SK-N-SH treated with all-trans-retinoic acid at 6 μM for 48 hours (cell line): ENCODE measurements at regions not wholly inside any gene's neighbourhood (a gene's known extent, or its start where the extent isn't known, plus 50 kb on each side); places are given as distances from the start of the nearest gene placed in this dataset.

ENCODE experiments used
- ATAC-seq: fragments of 200-7000 bp; cut with Tn5 transposase; 3 replicates; pipeline ENCODE4 v1.9.1; 2020; ENCODE audit warnings: mild to moderate bottlenecking, moderate library complexity
- ARNTL ChIP-seq: fragments of 450-650 bp; formaldehyde crosslinking; IDR thresholded peaks from 2 replicates; pipeline ENCODE4 v1.5.0; 2020; ENCODE audit warnings: low read depth, mild to moderate bottlenecking, moderate library complexity, borderline replicate concordance
- BACH2 ChIP-seq: fragments of 250-450 bp; sonication (Bioruptor Pico); IDR thresholded peaks from 2 replicates; pipeline ENCODE4 v1.9.0; 2021; ENCODE audit warnings: mild to moderate bottlenecking, borderline replicate concordance
- CREB5 ChIP-seq: fragments of 250-450 bp; sonication (Bioruptor Pico); IDR thresholded peaks from 2 replicates; pipeline ENCODE4 v1.5.1; 2020; ENCODE audit warnings: low read depth, mild to moderate bottlenecking, moderate library complexity
- CSDC2 ChIP-seq: fragments of 250-450 bp; sonication (Bioruptor Pico); IDR thresholded peaks from 2 replicates; pipeline ENCODE4 v1.5.0; 2020; ENCODE audit warnings: mild to moderate bottlenecking, moderate library complexity
- CSRNP3 ChIP-seq: fragments of 250-450 bp; sonication (Bioruptor Pico); IDR thresholded peaks from 2 replicates; pipeline ENCODE4 v1.5.1; 2021; ENCODE audit warnings: mild to moderate bottlenecking, moderate library complexity
- ESRRG ChIP-seq: fragments of 250-450 bp; sonication (Bioruptor Pico); IDR thresholded peaks from 2 replicates; pipeline ENCODE4 v1.6.1; 2021; ENCODE audit warnings: mild to moderate bottlenecking
- GLIS3 ChIP-seq: fragments of 250-450 bp; sonication (Bioruptor Pico); IDR thresholded peaks from 2 replicates; pipeline ENCODE4 v1.5.0; 2020; ENCODE audit warnings: mild to moderate bottlenecking, moderate library complexity
- OSR1 ChIP-seq: fragments of 250-450 bp; sonication (Bioruptor Pico); IDR thresholded peaks from 2 replicates; pipeline ENCODE4 v1.8.0; 2022; ENCODE audit warnings: moderate library complexity, mild to moderate bottlenecking, inconsistent platforms
- PATZ1 ChIP-seq: fragments of 250-450 bp; sonication (Bioruptor Pico); IDR thresholded peaks from 2 replicates; pipeline ENCODE4 v1.8.0; 2020; ENCODE audit warnings: mild to moderate bottlenecking, moderate library complexity, borderline replicate concordance
- POU6F1 ChIP-seq: fragments of 250-450 bp; sonication (Bioruptor Pico); IDR thresholded peaks from 2 replicates; pipeline ENCODE4 v1.8.0; 2021; ENCODE audit warnings: low read depth, mild to moderate bottlenecking, moderate library complexity, borderline replicate concordance
- PPARA ChIP-seq: fragments of 250-450 bp; sonication (Bioruptor Pico); IDR thresholded peaks from 2 replicates; pipeline ENCODE4 v1.5.0; 2020; ENCODE audit warnings: mild to moderate bottlenecking, borderline replicate concordance
- RARB ChIP-seq: fragments of 250-450 bp; sonication (Bioruptor Pico); IDR thresholded peaks from 2 replicates; pipeline ENCODE4 v1.8.0; 2021; ENCODE audit warnings: mild to moderate bottlenecking, moderate library complexity
- SNAI2 ChIP-seq: fragments of 250-450 bp; sonication (Bioruptor Pico); IDR thresholded peaks from 2 replicates; pipeline ENCODE4 v1.5.0; 2020; ENCODE audit warnings: mild to moderate bottlenecking, moderate library complexity
- TCF4 ChIP-seq: fragments of 250-450 bp; sonication (Bioruptor Pico); IDR thresholded peaks from 2 replicates; pipeline ENCODE4 v1.8.0; 2021; ENCODE audit warnings: mild to moderate bottlenecking, moderate library complexity, borderline replicate concordance
- TOX ChIP-seq: fragments of 250-450 bp; sonication (Bioruptor Pico); IDR thresholded peaks from 2 replicates; pipeline ENCODE4 v1.8.0; 2021; ENCODE audit warnings: mild to moderate bottlenecking, moderate library complexity, borderline replicate concordance
- TSHZ2 ChIP-seq: fragments of 250-450 bp; sonication (Bioruptor Pico); IDR thresholded peaks from 2 replicates; pipeline ENCODE4 v1.5.0; 2020; ENCODE audit warnings: mild to moderate bottlenecking, moderate library complexity
- ZC3H10 ChIP-seq: fragments of 250-450 bp; sonication (Bioruptor Pico); IDR thresholded peaks from 2 replicates; pipeline ENCODE4 v1.5.1; 2021; ENCODE audit warnings: mild to moderate bottlenecking, moderate library complexity
- ZFP3 ChIP-seq: fragments of 250-450 bp; sonication (Bioruptor Pico); IDR thresholded peaks from 2 replicates; pipeline ENCODE4 v1.5.0; 2020; ENCODE audit warnings: mild to moderate bottlenecking, moderate library complexity
- ZFP30 ChIP-seq: fragments of 450-650 bp; formaldehyde crosslinking; IDR thresholded peaks from 2 replicates; pipeline ENCODE4 v1.5.0; 2022; ENCODE audit warnings: mild to moderate bottlenecking, moderate library complexity
- ZNF565 ChIP-seq: fragments of 450-650 bp; formaldehyde crosslinking; conservative IDR thresholded peaks from 2 replicates; pipeline ENCODE4 v1.5.0; 2020; ENCODE audit warnings: low read depth, mild to moderate bottlenecking, moderate library complexity
- ZNF70 ChIP-seq: fragments of 450-650 bp; formaldehyde crosslinking; IDR thresholded peaks from 2 replicates; pipeline ENCODE4 v1.5.0; 2020; ENCODE audit warnings: mild to moderate bottlenecking, moderate library complexity
- ZNF8 ChIP-seq: fragments of 450-650 bp; formaldehyde crosslinking; IDR thresholded peaks from 2 replicates; pipeline ENCODE4 v1.5.0; 2020; ENCODE audit warnings: mild to moderate bottlenecking, moderate library complexity

- no peak for ATAC-seq
Observed at GRCh38 chr20:22348010-22348409, 236.4 kb downstream of the FOXA2 start.

GRCh38 chr20:22346716-22347115 is 237.7 kb downstream of the FOXA2 start:
- ATAC-seq: no peak
- TF ChIP-seq ESRRG (CRISPR knock-in tag) (no peak), ARNTL (CRISPR knock-in tag) (no peak), OSR1 (CRISPR knock-in tag) (no peak), SNAI2 (no peak), TSHZ2 (CRISPR knock-in tag) (no peak), ZFP30 (no peak), CSRNP3 (no peak), ZNF8 (CRISPR knock-in tag) (no peak), RARB (CRISPR knock-in tag) (no peak), CREB5 (CRISPR knock-in tag) (no peak), ZNF565 (CRISPR knock-in tag) (no peak), TCF4 (no peak), ZC3H10 (CRISPR knock-in tag) (no peak), ZFP3 (CRISPR knock-in tag) (no peak), GLIS3 (CRISPR knock-in tag) (no peak), ZNF70 (CRISPR knock-in tag) (no peak), TOX (CRISPR knock-in tag) (no peak), PATZ1 (CRISPR knock-in tag) (no peak)
- TF ChIP-seq, all 23 proteins: peak for 0

More at GRCh38 chr20:22348010-22348409, 236.4 kb downstream of the FOXA2 start:
- TF ChIP-seq ESRRG (CRISPR knock-in tag): no peak
- TF ChIP-seq SNAI2: no peak
- no peak for TF ChIP-seq ZFP3 (CRISPR knock-in tag)
- TF ChIP-seq ZFP30: no peak

GRCh38 chr20:22343612-22344011 is 240.8 kb downstream of the FOXA2 start:
- no peak for TF ChIP-seq PPARA (CRISPR knock-in tag)
- no peak for TF ChIP-seq RARB (CRISPR knock-in tag)
- no peak for TF ChIP-seq PATZ1 (CRISPR knock-in tag)
- no peak for ATAC-seq

GRCh38 chr20:22342410-22342809 is 242.0 kb downstream of the FOXA2 start:
- TF ChIP-seq ZNF565 (CRISPR knock-in tag) (no peak), CSDC2 (CRISPR knock-in tag) (no peak), CSRNP3 (no peak), ZNF70 (CRISPR knock-in tag) (no peak), TOX (CRISPR knock-in tag) (no peak), ZFP30 (no peak), OSR1 (CRISPR knock-in tag) (no peak), PPARA (CRISPR knock-in tag) (no peak), ZNF8 (CRISPR knock-in tag) (no peak), TCF4 (no peak), POU6F1 (no peak), BACH2 (CRISPR knock-in tag) (no peak), ARNTL (CRISPR knock-in tag) (no peak), ZFP3 (CRISPR knock-in tag) (no peak)
- ATAC-seq: no peak
